ENCODE measurements at regions not wholly inside any gene's neighbourhood (a gene's known extent, or its start where the extent isn't known, plus 50 kb on each side); places are given as distances from the start of the nearest gene placed in this dataset.

GRCh38 chr5:52728686-52729085, 59.0 kb upstream of the ITGA1 start:
- DNase-seq = no peak

- DNase-seq = no peak
These were observed 56.3 kb upstream of the ITGA1 start for GRCh38 chr5:52731274-52732027.

GRCh38 chr5:52734557-52734956, 53.2 kb upstream of the ITGA1 start:
- no peak for DNase-seq

- no peak for DNase-seq
These were observed 52.6 kb upstream of the ITGA1 start for GRCh38 chr5:52735139-52735538.
